T follicular helper cell (primary cell): ENCODE measurements at regions not wholly inside any gene's neighbourhood (a gene's known extent, or its start where the extent isn't known, plus 50 kb on each side); places are given as distances from the start of the nearest gene placed in this dataset.

ENCODE experiments used
- DNase-seq: peaks from one replicate; pipeline ENCODE4 v3.0.0-alpha.2; 2020; ENCODE audit warnings: low read depth

DNA sequence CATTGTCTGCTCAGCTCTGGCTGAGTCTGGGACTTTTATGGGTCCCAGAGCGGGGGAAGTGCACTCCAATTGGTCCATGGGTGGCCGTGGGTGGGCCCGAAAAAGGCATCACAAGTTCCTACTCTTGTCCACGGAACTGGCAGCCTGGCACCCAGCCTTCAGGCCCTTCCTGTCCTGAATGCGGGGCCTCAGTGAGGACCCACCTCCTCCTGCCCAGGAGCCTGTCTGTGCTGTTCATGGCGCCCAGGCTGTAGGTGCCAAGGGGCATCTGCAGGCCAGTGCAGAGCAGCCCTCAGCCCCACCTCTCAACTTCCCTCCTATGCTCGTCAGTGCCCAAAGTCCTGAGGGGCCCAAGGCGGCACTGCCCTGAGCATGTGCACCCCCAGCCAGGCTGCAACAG is 411.7 kb upstream of the KIRREL3 start:
- no peak for DNase-seq

DNA sequence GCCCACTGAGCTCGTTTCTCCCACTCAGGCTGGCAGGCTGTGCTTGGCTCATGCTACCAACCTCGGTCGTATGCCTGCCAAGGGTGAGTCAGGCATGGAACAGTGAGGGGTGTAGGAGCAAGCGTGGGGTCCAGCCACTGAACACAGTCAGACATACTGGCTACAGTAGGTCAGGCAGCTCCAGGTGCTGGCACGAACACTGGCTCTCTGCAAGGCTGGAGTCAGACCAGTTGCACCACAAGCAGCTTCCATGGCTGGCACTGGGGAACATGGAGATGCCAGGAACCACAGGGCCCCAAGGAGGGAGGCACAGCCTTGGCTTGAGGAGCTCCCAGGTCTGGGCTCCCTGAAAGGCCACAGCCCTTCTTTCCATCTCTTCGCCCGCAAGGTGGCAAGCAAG is 410.7 kb upstream of the KIRREL3 start:
- DNase-seq, result no peak

GRCh38 chr11:127395034-127395433 is 394.5 kb upstream of the KIRREL3 start:
- no peak for DNase-seq

GRCh38 chr11:127393460-127393997 is 393.0 kb upstream of the KIRREL3 start:
- no peak for DNase-seq

DNA sequence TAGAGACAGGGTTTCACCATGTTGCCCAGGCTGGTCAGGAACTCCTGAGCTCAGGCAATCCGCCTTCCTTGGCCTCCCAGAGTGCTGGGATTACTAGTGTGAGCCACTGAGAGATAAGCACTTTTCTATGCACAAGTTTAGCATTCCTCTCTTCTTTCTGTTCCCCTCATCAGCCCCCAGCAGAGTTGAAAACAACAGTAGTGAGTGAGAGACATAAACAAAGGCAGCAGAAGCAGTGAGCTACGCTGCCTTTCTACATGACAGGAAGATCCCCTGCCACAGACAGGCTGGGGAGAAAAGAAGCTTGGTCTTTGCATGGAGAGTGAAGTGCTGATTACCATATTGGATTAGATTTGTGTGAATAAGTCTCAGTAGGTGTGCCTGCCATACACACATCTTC is 392.0 kb upstream of the KIRREL3 start:
- no peak for DNase-seq

DNA sequence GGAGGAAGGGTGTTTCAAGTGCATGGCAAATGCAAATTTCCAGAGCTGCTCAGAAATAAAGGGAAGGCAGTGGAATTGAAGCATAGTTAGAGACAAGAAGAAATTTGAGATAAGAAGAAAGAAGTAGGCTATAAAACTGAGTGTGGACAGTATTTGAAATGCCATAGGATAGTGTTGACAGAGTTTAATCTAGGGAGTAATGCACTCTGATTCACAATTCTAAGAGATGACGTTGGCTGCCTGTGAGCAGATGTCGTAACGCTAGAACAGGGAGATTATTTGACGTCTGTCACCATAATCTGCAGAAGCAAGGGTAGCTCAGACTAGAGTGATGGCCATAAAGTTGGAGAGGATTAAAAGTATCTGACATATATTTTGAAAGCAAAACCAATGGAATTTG is 389.9 kb upstream of the KIRREL3 start:
- no peak for DNase-seq

DNA sequence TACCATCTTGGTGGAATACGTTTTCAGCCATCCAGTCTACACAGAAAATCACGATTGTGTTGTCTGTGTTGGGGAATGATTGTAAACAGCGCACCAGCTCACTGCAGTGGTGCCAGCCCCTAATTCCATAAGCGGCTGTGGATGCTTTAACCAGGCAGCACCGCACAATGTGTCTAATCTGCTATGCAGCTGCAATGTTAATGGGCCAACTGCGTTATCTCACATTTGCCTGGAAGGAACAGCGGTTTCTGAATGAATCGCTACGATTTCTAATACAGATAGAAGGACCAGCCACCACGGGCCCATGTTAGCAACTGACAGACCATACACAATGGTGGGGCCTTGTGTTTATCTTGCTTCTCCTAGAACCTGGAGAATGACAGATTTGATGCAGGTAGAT is 384.5 kb upstream of the KIRREL3 start:
- DNase-seq, result no peak

DNA sequence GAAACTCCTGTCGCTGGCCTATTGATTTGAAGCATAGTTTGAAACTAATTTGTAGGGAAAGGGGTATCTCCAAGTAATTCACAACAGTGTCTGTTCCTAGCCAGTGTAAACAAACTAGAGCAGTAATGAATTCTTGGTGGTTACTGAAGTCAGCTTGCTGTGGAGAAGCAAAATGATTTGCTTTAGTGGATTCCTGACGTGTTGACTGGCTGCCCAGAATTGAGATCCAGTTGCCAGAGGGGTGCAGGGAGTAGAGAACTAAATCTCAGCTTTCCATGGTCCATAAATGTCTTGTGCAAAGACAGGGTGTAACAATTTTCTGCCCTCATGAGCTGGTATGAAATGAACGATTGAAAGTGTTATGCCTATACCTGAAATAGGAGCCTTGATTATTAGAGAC is 382.5 kb upstream of the KIRREL3 start:
- DNase-seq, result no peak

DNA sequence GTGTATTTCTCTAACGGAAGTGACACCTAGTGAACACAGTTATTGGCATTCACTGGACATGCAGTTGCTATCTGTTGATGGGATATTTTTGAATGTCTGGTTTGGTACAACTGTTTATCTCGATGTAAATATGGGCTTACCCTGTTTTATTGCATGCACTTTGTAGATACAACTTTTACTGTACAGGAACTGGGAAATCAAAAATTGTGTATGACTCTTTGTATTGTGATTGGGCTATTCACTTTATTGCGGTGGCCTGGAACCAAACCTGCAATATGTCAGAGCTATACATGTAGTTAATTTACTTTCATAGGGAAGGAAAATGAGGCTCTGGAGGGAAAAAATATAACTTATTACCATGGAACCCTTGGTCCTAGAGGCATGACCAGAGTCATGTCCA is 380.7 kb upstream of the KIRREL3 start:
- no peak for DNase-seq

GRCh38 chr11:127379686-127380085 is 379.1 kb upstream of the KIRREL3 start:
- DNase-seq, result no peak

- no peak for DNase-seq
These were observed 375.7 kb upstream of the KIRREL3 start for GRCh38 chr11:127376301-127376700.

GRCh38 chr11:127369356-127369755 is 368.8 kb upstream of the KIRREL3 start:
- no peak for DNase-seq

DNA sequence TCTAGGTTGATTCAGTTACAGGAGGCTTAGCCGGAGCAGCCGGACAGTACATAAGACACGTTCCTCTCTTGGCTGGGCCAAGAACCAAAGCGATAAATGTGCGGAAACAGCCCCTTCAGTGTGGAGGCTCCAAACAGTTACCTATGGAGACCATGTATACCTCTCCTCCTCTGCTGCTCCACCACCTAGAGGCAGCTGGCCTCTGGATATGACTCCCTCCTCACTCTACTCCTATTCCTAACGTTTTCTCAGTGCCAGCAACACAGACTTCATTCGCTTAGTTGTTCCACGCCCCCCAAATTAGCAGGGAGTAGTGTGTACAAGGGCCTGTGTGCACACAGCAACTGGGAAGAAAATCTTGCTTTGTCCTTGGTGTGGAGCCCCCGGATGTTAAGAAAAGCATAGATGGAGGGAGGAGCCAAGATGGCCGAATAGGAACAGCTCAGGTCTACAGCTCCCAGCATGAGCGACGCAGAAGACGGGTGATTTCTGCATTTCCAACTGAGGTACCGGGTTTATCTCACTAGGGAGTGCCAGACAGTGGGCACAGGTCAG is 362.3 kb upstream of the KIRREL3 start:
- no peak for DNase-seq

DNA sequence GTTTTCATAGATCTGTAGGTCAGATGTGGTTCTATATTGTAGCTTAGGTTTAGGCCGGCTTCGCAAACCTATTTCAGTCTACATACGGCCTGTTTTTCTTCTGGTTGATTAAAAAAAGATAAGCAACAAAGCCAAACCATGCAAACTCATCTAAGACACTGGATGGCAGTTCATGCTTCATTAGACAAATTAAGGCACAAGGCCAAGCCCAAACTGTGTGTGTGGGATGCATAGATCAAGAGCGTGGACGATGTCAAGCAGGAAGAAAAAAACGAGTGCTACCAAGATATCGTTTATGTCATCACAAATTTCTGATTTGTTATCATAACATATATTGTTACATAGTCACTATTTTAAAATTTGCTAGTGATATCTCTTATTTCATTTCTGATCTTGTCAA is 357.6 kb upstream of the KIRREL3 start:
- DNase-seq, result no peak

- DNase-seq, result no peak
These were observed 349.9 kb upstream of the KIRREL3 start for GRCh38 chr11:127350476-127350875.

- DNase-seq, result no peak
These were observed 345.4 kb upstream of the KIRREL3 start for GRCh38 chr11:127345819-127346459.

- DNase-seq, result no peak
These were observed 339.9 kb upstream of the KIRREL3 start for GRCh38 chr11:127340438-127340837.

- no peak for DNase-seq
These were observed 338.8 kb upstream of the KIRREL3 start for GRCh38 chr11:127339376-127339775.

DNA sequence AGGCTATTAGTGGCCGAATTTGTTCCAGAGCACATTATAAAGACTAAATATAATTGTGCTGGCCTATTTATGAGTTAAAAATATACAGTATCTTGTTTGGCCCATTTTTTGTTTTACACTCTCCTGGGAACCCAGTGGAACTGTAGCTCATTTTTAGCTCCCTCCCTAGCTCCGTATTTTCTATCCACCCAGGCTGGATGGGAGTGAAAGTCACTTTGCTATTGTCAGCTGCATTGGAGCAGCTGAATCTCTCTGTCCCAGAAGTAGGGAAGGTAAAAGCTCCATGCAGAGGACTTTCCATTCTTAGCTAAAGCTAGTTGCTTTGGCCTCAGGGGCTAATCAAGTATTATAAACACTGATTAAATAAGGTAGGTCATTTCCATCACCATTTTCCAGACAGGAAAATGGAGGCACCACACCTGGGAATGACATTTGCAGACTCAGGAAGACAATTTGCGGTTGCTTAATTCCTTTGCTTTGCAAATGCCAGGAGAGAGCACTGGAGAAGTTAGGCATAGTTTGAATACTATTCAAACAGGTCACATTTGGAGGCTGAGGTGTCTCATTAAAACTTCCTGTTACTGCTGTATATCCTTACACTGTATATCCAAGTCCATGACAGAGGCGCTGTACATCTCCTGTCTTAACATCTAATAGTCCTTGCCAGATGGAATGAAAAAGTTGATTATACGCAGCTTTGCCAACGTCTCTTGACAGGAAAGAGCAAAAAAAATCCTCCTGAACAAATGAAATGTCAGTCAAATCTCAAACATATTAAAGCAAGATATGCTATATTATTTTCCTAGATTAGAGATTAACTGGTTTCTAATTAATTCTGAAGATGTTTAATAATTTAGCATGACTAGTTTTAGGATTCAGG is 338.1 kb upstream of the KIRREL3 start:
- DNase-seq, result no peak

- no peak for DNase-seq
These were observed 333.9 kb upstream of the KIRREL3 start for GRCh38 chr11:127334466-127334865.

DNA sequence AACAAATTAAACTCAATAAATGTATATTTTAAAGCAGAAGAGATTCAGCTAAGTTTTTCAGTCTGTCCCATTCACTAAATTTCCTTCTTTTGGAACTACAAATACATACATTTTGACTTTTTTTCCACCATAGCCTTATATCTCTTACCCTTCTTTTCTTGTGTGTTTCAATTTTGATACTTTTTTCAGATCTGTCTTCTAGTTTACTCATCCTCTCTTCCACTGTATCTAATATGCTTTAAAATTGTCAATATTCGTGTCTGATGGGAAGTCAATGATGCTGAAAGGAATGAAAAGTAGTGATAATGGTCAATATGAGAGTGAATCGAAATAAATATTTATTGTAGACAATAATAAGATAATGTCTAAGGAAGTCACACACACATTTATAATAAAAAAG is 332.3 kb upstream of the KIRREL3 start:
- DNase-seq, result no peak

DNA sequence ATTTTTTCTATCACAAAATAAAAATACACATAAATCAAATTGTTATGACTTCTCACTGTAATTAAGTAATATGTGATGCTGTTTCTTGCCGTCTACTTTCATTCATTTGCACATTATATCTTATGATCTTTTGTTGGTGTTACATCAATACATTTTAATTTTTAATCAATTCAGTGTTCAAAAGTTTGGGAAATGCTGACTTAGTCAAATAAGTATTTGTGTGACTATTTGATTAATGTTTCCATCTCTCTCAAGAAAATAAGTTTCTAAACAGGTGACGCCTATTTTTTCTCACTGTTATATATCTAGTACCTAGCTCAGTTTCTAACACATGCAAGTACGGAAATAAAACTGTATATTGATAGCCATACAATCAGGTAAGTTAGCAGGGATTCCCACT is 329.5 kb upstream of the KIRREL3 start:
- DNase-seq, result no peak

- no peak for DNase-seq
These were observed 307.7 kb upstream of the KIRREL3 start for GRCh38 chr11:127308291-127308690.
